ENCODE measurements at regions not wholly inside any gene's neighbourhood (a gene's known extent, or its start where the extent isn't known, plus 50 kb on each side); places are given as distances from the start of the nearest gene placed in this dataset.

DNA sequence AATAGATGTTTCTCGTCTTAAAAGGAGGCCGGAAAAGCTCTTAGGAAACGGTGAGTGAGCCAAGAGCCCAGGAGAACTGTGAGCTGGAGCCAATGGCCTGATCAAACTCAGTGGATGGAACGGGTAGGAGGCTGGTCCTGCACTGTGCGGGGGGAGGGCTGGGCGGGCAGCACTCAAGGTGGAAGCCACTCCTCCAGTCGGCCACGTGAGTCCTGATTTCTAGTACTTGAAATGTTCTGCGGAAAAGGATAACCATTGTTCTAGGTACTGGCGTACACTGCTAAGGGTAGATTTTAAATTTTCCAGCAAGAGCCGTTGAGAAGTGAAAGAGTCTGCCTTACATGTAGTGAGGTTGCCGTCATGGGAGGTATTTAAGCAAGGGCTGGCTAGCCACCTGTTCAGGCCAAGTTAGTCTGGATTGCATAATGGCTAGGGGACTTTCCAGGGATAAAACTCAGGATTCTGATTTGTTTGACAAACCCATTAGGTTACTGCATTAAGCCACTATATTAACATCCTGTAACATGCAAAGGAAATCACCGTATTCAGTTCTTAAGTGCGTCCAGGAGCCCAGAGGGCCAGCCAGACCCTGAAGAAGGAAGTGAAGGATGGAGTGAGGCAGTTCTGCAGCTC is 51.3 kb upstream of the ODC1 start:
- Mint-ChIP-seq H3K4me1 (peaks cover 9 to 20% of the 10 kb centered on the region in 2 experiments), H3K27ac (no peak overlapping the region; a peak in 1 of 7 replicates), H3K4me3 (no peak overlapping the region), H3K27me3 (ENCODE audit: low read depth) (peaks cover 3% of the 10 kb centered on the region; the same call in 1 of the 2 replicates), H3K36me3 (ENCODE audit: insufficient read depth in 1 of 3, low read depth in 3 of 3) (no peaks in the 10 kb centered on the region; a peak in 1 of 7 replicates), H3K9me3 (no peaks in the 10 kb centered on the region; a peak in 1 of 5 replicates)
- Histone ChIP-seq H2AK5ac (ENCODE audit: insufficient read length, low read length) (no peak overlapping the region), H4K5ac (ENCODE audit: insufficient read length, low read depth, low read length) (no peak overlapping the region), H3K9ac (ENCODE audit: extremely low read depth, insufficient read length, low read length) (no peak overlapping the region), H2BK120ac (ENCODE audit: low read depth, low read length, poor library complexity, severe bottlenecking) (no peak overlapping the region), H3K4ac (ENCODE audit: low read depth, low read length) (no peak overlapping the region), H3K27me3 (ENCODE audit: insufficient read depth, low read length) (no peaks in the 10 kb centered on the region), H2BK15ac (ENCODE audit: low read depth, low read length) (no peak overlapping the region), H3K79me2 (ENCODE audit: insufficient read depth, low read length) (no peaks in the 10 kb centered on the region), H4K20me1 (ENCODE audit: control insufficient read depth, insufficient read depth, insufficient read length) (no peaks in the 10 kb centered on the region), H3T11ph (ENCODE audit: low read length) (no peak overlapping the region), H4K91ac (ENCODE audit: insufficient read length, low read depth, low read length) (no peak overlapping the region), H2BK5ac (ENCODE audit: insufficient read length, low read length) (no peak overlapping the region), H2BK20ac (ENCODE audit: low read depth, low read length, poor library complexity, severe bottlenecking) (no peak overlapping the region), H2AFZ (ENCODE audit: low read length) (no peak overlapping the region), H3K23ac (ENCODE audit: insufficient read length, low read depth, low read length) (no peak overlapping the region), H3K18ac (ENCODE audit: insufficient read length, low read depth, low read length) (no peak overlapping the region), H3K4me2 (ENCODE audit: insufficient read depth, insufficient read length, low read length) (no peak overlapping the region), H3K27ac (ENCODE audit: insufficient read length, low read depth, low read length) (no peak overlapping the region), H3K79me1 (ENCODE audit: insufficient read depth, low read depth, low read length, poor library complexity, severe bottlenecking) (no peaks in the 10 kb centered on the region), H3K14ac (ENCODE audit: insufficient read depth, low read length) (no peak overlapping the region), H3K4me1 (ENCODE audit: insufficient read depth, low read length) (no peaks in the 10 kb centered on the region), H2BK12ac (ENCODE audit: insufficient read length, low read depth, low read length) (no peak overlapping the region), H4K8ac (replicated peaks; ENCODE audit: insufficient read length, low read depth, low read length) (no peak overlapping the region), H3K56ac (ENCODE audit: insufficient read length, low read depth, low read length) (no peak overlapping the region), H3K23me2 (ENCODE audit: insufficient read length, low read depth, low read length, poor library complexity, severe bottlenecking) (no peaks in the 10 kb centered on the region), H3K9me3 (ENCODE audit: control insufficient read depth, low read depth, low read length) (no peaks in the 10 kb centered on the region)
- TF ChIP-seq, protein P1, sequence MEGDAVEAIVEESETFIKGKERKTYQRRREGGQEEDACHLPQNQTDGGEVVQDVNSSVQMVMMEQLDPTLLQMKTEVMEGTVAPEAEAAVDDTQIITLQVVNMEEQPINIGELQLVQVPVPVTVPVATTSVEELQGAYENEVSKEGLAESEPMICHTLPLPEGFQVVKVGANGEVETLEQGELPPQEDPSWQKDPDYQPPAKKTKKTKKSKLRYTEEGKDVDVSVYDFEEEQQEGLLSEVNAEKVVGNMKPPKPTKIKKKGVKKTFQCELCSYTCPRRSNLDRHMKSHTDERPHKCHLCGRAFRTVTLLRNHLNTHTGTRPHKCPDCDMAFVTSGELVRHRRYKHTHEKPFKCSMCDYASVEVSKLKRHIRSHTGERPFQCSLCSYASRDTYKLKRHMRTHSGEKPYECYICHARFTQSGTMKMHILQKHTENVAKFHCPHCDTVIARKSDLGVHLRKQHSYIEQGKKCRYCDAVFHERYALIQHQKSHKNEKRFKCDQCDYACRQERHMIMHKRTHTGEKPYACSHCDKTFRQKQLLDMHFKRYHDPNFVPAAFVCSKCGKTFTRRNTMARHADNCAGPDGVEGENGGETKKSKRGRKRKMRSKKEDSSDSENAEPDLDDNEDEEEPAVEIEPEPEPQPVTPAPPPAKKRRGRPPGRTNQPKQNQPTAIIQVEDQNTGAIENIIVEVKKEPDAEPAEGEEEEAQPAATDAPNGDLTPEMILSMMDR (conservative IDR thresholded peaks at IDR 0.05): no peak
- WGBS (ENCODE audit: extremely low coverage, insufficient read length, low lambda C conversion rate): no CpG with 5 or more reads among the region's 14 CpGs
- DNase-seq: no peak
